ENCODE measurements at regions not wholly inside any gene's neighbourhood (a gene's known extent, or its start where the extent isn't known, plus 50 kb on each side); places are given as distances from the start of the nearest gene placed in this dataset.

DNA sequence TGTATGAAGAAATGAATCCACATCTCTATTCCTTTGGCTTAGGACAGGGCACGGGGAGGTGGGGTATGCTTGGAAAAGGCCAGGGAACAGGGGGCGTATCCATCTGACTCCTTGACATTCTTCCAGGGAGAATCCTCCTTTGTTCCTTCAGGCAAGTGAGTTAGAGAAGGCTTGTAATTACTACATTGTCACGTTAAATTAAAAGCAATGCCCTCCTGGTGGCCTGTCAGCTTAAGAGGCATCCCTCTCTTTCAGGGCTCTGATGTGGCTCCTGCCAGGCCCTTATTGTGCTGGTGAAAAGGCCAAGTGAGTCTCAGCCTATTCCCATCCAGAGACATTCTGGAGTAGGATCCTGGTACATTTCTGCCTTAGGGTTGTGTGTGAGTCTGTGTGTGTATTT, 128.3 kb downstream of the FOXA2 start:
- TF ChIP-seq, protein P1, sequence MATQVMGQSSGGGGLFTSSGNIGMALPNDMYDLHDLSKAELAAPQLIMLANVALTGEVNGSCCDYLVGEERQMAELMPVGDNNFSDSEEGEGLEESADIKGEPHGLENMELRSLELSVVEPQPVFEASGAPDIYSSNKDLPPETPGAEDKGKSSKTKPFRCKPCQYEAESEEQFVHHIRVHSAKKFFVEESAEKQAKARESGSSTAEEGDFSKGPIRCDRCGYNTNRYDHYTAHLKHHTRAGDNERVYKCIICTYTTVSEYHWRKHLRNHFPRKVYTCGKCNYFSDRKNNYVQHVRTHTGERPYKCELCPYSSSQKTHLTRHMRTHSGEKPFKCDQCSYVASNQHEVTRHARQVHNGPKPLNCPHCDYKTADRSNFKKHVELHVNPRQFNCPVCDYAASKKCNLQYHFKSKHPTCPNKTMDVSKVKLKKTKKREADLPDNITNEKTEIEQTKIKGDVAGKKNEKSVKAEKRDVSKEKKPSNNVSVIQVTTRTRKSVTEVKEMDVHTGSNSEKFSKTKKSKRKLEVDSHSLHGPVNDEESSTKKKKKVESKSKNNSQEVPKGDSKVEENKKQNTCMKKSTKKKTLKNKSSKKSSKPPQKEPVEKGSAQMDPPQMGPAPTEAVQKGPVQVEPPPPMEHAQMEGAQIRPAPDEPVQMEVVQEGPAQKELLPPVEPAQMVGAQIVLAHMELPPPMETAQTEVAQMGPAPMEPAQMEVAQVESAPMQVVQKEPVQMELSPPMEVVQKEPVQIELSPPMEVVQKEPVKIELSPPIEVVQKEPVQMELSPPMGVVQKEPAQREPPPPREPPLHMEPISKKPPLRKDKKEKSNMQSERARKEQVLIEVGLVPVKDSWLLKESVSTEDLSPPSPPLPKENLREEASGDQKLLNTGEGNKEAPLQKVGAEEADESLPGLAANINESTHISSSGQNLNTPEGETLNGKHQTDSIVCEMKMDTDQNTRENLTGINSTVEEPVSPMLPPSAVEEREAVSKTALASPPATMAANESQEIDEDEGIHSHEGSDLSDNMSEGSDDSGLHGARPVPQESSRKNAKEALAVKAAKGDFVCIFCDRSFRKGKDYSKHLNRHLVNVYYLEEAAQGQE (IDR thresholded peaks at IDR 0.05), result no peak
- no peak for TF ChIP-seq RXRA (IDR thresholded peaks at IDR 0.05)
- TF ChIP-seq, protein P2, sequence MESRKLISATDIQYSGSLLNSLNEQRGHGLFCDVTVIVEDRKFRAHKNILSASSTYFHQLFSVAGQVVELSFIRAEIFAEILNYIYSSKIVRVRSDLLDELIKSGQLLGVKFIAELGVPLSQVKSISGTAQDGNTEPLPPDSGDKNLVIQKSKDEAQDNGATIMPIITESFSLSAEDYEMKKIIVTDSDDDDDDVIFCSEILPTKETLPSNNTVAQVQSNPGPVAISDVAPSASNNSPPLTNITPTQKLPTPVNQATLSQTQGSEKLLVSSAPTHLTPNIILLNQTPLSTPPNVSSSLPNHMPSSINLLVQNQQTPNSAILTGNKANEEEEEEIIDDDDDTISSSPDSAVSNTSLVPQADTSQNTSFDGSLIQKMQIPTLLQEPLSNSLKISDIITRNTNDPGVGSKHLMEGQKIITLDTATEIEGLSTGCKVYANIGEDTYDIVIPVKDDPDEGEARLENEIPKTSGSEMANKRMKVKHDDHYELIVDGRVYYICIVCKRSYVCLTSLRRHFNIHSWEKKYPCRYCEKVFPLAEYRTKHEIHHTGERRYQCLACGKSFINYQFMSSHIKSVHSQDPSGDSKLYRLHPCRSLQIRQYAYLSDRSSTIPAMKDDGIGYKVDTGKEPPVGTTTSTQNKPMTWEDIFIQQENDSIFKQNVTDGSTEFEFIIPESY (IDR thresholded peaks at IDR 0.05), result no peak
- Histone ChIP-seq H3K36me3 (ENCODE audit: control insufficient read depth in 4 of 4, insufficient read depth in 3 of 4, low read depth in 1 of 4, low read length in 3 of 4) (no peaks in the 10 kb centered on the region), H3K9ac (ENCODE audit: low read depth in 1 of 2, low read length in 2 of 2) (no peak overlapping the region), H3K9me3 (ENCODE audit: control insufficient read depth in 4 of 4, low read length in 3 of 4) (no peaks in the 10 kb centered on the region), H3K4me3 (ENCODE audit: low read depth in 1 of 3, low read length in 3 of 3) (no peak overlapping the region), H3K27ac (ENCODE audit: low read depth in 1 of 2, low read length in 2 of 2) (no peak overlapping the region), H3K27me3 (ENCODE audit: control insufficient read depth in 4 of 4, insufficient read depth in 4 of 4, low read length in 3 of 4) (no peaks in the 10 kb centered on the region), H3K4me1 (ENCODE audit: control insufficient read depth in 4 of 4, insufficient read depth in 4 of 4, low read length in 3 of 4) (peaks cover 2 to 25% (median 21%) of the 10 kb centered on the region in 4 donors)
- 86% methylated on average over 3 of the region's 3 CpGs for WGBS
- no peak for DNase-seq (ENCODE audit: low spot score)

GRCh38 chr20:22455259-22455658, 129.1 kb downstream of the FOXA2 start:
- WGBS, result 93% methylated on average over 6 of the region's 6 CpGs
- H3K4me3 ChIP-seq (ENCODE audit: low read depth in 1 of 3, low read length in 3 of 3), result no peak overlapping the region
- no peak for DNase-seq (ENCODE audit: low spot score)
- peaks cover 2 to 23% (median 17%) of the 10 kb centered on the region in 4 donors for H3K4me1 ChIP-seq (ENCODE audit: control insufficient read depth in 4 of 4, insufficient read depth in 4 of 4, low read length in 3 of 4)
- H3K36me3 ChIP-seq (ENCODE audit: control insufficient read depth in 4 of 4, insufficient read depth in 3 of 4, low read depth in 1 of 4, low read length in 3 of 4), result no peaks in the 10 kb centered on the region
- TF ChIP-seq NR2F2 (IDR thresholded peaks at IDR 0.05) (no peak), RXRA (IDR thresholded peaks at IDR 0.05) (no peak), CTCF (IDR thresholded peaks at IDR 0.05; ENCODE audit: low read depth, low read length, missing input control) (no peak), RAD21 (IDR thresholded peaks at IDR 0.05) (no peak), SP1 (IDR thresholded peaks at IDR 0.05) (no peak), JUND (IDR thresholded peaks at IDR 0.05) (no peak), FOXA2 (IDR thresholded peaks at IDR 0.05) (no peak), HNF4A (conservative IDR thresholded peaks at IDR 0.05) (no peak), HNF4G (IDR thresholded peaks at IDR 0.05) (no peak), FOXA1 (IDR thresholded peaks at IDR 0.05) (no peak), TAF1 (conservative IDR thresholded peaks at IDR 0.05) (no peak), YY1 (IDR thresholded peaks at IDR 0.05) (no peak), GABPA (IDR thresholded peaks at IDR 0.05 in 1 of 2, conservative IDR thresholded peaks at IDR 0.05 in 1 of 2) (no peak), EGR1 (IDR thresholded peaks at IDR 0.05; ENCODE audit: low read depth in 2 of 2) (no peak)
- TF ChIP-seq, protein P3, sequence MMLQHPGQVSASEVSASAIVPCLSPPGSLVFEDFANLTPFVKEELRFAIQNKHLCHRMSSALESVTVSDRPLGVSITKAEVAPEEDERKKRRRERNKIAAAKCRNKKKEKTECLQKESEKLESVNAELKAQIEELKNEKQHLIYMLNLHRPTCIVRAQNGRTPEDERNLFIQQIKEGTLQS (IDR thresholded peaks at IDR 0.05), result no peak
- TF ChIP-seq, protein P4, sequence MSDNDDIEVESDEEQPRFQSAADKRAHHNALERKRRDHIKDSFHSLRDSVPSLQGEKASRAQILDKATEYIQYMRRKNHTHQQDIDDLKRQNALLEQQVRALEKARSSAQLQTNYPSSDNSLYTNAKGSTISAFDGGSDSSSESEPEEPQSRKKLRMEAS (IDR thresholded peaks at IDR 0.05), result no peak
- TF ChIP-seq, protein P1 (IDR thresholded peaks at IDR 0.05), result no peak
- TF ChIP-seq, protein P2 (IDR thresholded peaks at IDR 0.05), result no peak
- no peaks in the 10 kb centered on the region for H3K27me3 ChIP-seq (ENCODE audit: control insufficient read depth in 4 of 4, insufficient read depth in 4 of 4, low read length in 3 of 4)
- H3K27ac ChIP-seq (ENCODE audit: low read depth in 1 of 2, low read length in 2 of 2), result no peak overlapping the region
- H3K9ac ChIP-seq (ENCODE audit: low read depth in 1 of 2, low read length in 2 of 2), result no peak overlapping the region
- H3K9me3 ChIP-seq (ENCODE audit: control insufficient read depth in 4 of 4, low read length in 3 of 4), result no peaks in the 10 kb centered on the region

Data from liver (tissue), 8 donors.